Neural crest cell (in vitro differentiated cells): ENCODE measurements at regions not wholly inside any gene's neighbourhood (a gene's known extent, or its start where the extent isn't known, plus 50 kb on each side); places are given as distances from the start of the nearest gene placed in this dataset.
"Not testable (repeated sequence)": the region's sequence is repeated elsewhere in the genome, so short reads cannot be mapped to it uniquely, and the experiment has no call there.

ENCODE experiments used
- DNase-seq: peaks from one replicate; pipeline ENCODE4 v3.0.0; 2021; ENCODE audit warnings: low read depth, mixed read lengths, low spot score
- H3K27ac Mint-ChIP-seq: one replicate; pipeline ENCODE4 v1.8.0; 2021; ENCODE audit warnings: mild to moderate bottlenecking, mixed read lengths; ENCODE audit not compliant: unreplicated experiment
- H3K27me3 Mint-ChIP-seq: 2 replicates; pipeline ENCODE4 v1.8.0; 2021; ENCODE audit warnings: low read depth, mild to moderate bottlenecking, mixed read lengths
- H3K36me3 Mint-ChIP-seq: 2 replicates; pipeline ENCODE4 v1.8.0; 2021; ENCODE audit warnings: low read depth, mild to moderate bottlenecking, mixed read lengths
- H3K4me1 Mint-ChIP-seq: 2 replicates; pipeline ENCODE4 v1.8.0; 2021; ENCODE audit warnings: mixed read lengths
- H3K4me3 Mint-ChIP-seq: one replicate; pipeline ENCODE4 v1.8.0; 2021; ENCODE audit warnings: mild to moderate bottlenecking, mixed read lengths
- H3K9me3 Mint-ChIP-seq: 2 replicates; pipeline ENCODE4 v1.8.0; 2021; ENCODE audit warnings: mixed read lengths
- CTCF ChIP-seq: fragments of 200-600 bp; sonication (generic); conservative IDR thresholded peaks from 2 replicates; pipeline ENCODE4 v1.5.0; 2021; ENCODE audit warnings: antibody characterized with exemption, mild to moderate bottlenecking

- Mint-ChIP-seq H3K4me1 (peaks cover 24% of the 10 kb centered on the region), H3K9me3 (peaks cover 18% of the 10 kb centered on the region), H3K4me3 (no peak overlapping the region), H3K27me3 (no peaks in the 10 kb centered on the region), H3K27ac (no peak overlapping the region), H3K36me3 (no peaks in the 10 kb centered on the region)
- no peak for TF ChIP-seq CTCF
- no peak for DNase-seq
Measured at GRCh38 chr5:56669534-56670483, 145.5 kb upstream of the MAP3K1 start.

DNA sequence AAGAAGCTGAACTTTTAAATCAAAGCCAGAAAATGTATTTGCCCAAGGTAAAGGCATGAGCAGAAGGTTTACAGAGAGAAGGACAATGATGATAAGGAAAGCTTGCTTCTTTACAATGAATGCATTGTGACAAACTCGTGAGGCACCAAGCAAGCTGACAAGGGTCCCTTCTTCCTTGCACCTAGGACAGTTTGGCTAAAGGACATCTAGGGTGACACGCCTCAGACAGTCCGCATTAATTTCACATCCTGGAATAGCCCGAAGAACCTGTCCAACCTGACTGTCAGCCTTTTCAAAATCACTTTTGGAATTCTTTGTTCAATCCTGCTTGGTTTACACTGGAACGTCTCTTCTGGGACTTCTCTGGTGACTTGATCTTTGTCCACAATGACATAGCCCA is 146.4 kb upstream of the MAP3K1 start:
- DNase-seq, result no peak
- H3K36me3 Mint-ChIP-seq, result no peaks in the 10 kb centered on the region
- H3K9me3 Mint-ChIP-seq, result peaks cover 18% of the 10 kb centered on the region
- H3K4me1 Mint-ChIP-seq, result peaks cover 24% of the 10 kb centered on the region
- H3K27me3 Mint-ChIP-seq, result no peaks in the 10 kb centered on the region
- no peak overlapping the region for H3K4me3 Mint-ChIP-seq
- no peak overlapping the region for H3K27ac Mint-ChIP-seq
- TF ChIP-seq CTCF, result no peak

DNA sequence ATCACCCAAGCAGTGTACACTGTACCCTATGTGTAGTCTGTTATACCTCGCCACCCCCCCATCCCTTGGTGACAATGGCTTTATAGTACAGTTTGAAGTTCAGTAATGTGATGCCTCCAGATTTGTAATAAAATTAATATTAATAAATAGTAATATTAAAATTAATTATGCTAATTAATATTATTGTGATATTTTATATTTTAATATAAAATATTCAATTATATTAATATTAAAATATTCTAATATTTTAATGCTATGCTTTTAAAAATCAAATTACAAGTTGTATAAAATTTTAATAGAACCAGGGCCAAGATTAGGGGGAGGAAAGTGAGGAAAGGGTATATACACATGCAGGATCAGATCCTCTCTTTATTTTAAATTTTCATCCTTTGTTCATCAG is 147.7 kb upstream of the MAP3K1 start:
- DNase-seq, result no peak
- no peak for TF ChIP-seq CTCF
- H3K27me3 Mint-ChIP-seq, result no peaks in the 10 kb centered on the region
- H3K36me3 Mint-ChIP-seq, result no peaks in the 10 kb centered on the region
- H3K4me3 Mint-ChIP-seq, result no peak overlapping the region
- no peak overlapping the region for H3K27ac Mint-ChIP-seq
- peaks cover 14% of the 10 kb centered on the region for H3K9me3 Mint-ChIP-seq
- peaks cover 24% of the 10 kb centered on the region for H3K4me1 Mint-ChIP-seq

GRCh38 chr5:56666901-56667300 is 148.4 kb upstream of the MAP3K1 start:
- TF ChIP-seq CTCF, result no peak
- no peak overlapping the region for H3K27ac Mint-ChIP-seq
- H3K4me3 Mint-ChIP-seq, result no peak overlapping the region
- no peaks in the 10 kb centered on the region for H3K27me3 Mint-ChIP-seq
- H3K9me3 Mint-ChIP-seq, result peaks cover 14% of the 10 kb centered on the region
- no peak for DNase-seq
- H3K4me1 Mint-ChIP-seq, result peaks cover 24% of the 10 kb centered on the region
- H3K36me3 Mint-ChIP-seq, result no peaks in the 10 kb centered on the region

DNA sequence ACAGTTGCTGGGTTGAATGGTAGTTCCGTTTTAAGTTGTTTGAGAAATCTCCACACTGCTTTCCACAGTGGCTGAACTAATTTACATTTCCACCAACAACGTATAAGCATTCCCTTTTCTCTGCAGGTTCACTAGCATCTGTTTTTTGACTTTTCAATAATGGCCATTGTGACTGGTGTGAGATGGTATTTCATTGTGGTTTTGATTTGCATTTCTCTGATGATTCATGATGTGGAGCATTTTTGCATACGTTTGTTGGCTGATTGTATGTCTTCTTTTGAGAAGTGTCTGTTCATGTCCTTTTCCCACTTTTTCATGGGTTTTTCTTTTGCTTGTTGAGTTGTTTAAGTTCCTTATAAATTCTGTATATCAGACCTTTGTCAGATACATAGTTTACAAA is 150.2 kb upstream of the MAP3K1 start:
- not testable (repeated sequence) for H3K27me3 Mint-ChIP-seq, H3K27ac Mint-ChIP-seq, DNase-seq, H3K36me3 Mint-ChIP-seq, H3K4me3 Mint-ChIP-seq
- Mint-ChIP-seq H3K9me3 (peaks cover 14% of the 10 kb centered on the region), H3K4me1 (peaks cover 20% of the 10 kb centered on the region)

DNA sequence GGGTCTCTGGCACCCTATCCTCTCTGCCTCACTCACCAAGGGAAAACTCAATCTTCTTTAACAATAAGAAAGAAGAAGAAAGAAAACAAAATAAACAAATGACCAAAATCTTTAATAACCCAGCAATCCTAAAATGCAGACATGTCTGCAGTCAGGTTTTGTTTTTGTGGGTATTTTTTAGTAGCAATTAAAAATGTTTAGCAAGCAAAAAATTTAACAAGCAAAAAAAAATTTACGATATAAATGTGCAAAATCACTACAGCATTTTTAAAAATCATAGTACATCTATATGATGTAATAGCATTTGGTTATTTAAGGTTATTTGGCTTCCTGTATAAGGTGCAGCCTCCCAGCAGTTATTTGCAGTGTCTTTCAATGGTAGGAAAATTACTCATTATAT is 151.3 kb upstream of the MAP3K1 start:
- Mint-ChIP-seq H3K9me3 (peaks cover 14% of the 10 kb centered on the region), H3K27ac (no peak overlapping the region), H3K4me1 (peaks cover 17% of the 10 kb centered on the region), H3K4me3 (no peak overlapping the region), H3K27me3 (no peaks in the 10 kb centered on the region), H3K36me3 (no peaks in the 10 kb centered on the region)
- no peak for DNase-seq
- TF ChIP-seq CTCF, result no peak
